HEK293T (cell line): ENCODE measurements at regions not wholly inside any gene's neighbourhood (a gene's known extent, or its start where the extent isn't known, plus 50 kb on each side); places are given as distances from the start of the nearest gene placed in this dataset.

Experiments
- BHLHE40 ChIP-seq: fragments of 450-650 bp; IDR thresholded peaks from 2 replicates; pipeline ENCODE4 v1.6.1; 2016; ENCODE audit warnings: mild to moderate bottlenecking, moderate library complexity, borderline replicate concordance
- CTBP1 ChIP-seq: fragments of 450-650 bp; IDR thresholded peaks from 2 replicates; pipeline ENCODE4 v1.6.1; 2016; ENCODE audit warnings: borderline replicate concordance
- ELF4 ChIP-seq: fragments of 450-650 bp; IDR thresholded peaks from 2 replicates; pipeline ENCODE4 v1.6.1; 2017; ENCODE audit warnings: antibody characterized with exemption
- FOXA1 ChIP-seq: fragments of 450-650 bp; IDR thresholded peaks from 2 replicates; pipeline ENCODE4 v1.6.1; 2016; ENCODE audit warnings: mild to moderate bottlenecking
- FOXK2 ChIP-seq: fragments of 450-650 bp; IDR thresholded peaks from 2 replicates; pipeline ENCODE4 v1.6.1; 2016; ENCODE audit warnings: mild to moderate bottlenecking
- FOXM1 ChIP-seq: fragments of 450-650 bp; IDR thresholded peaks from 2 replicates; pipeline ENCODE4 v1.6.1; 2017; ENCODE audit warnings: mild to moderate bottlenecking, borderline replicate concordance
- HDGF ChIP-seq: fragments of 450-650 bp; IDR thresholded peaks from 2 replicates; pipeline ENCODE4 v1.6.1; 2017; ENCODE audit warnings: antibody characterized with exemption, borderline replicate concordance
- L3MBTL2 ChIP-seq: fragments of 450-650 bp; conservative IDR thresholded peaks from 2 replicates; pipeline ENCODE4 v1.6.1; 2016; ENCODE audit warnings: mild to moderate bottlenecking
- NFRKB ChIP-seq: fragments of 450-650 bp; IDR thresholded peaks from 2 replicates; pipeline ENCODE4 v1.6.1; 2016; ENCODE audit warnings: mild to moderate bottlenecking, moderate library complexity
- SP1 ChIP-seq: fragments of 450-650 bp; IDR thresholded peaks from 2 replicates; pipeline ENCODE4 v1.6.1; 2017
- SUZ12 ChIP-seq: fragments of 450-650 bp; IDR thresholded peaks from 2 replicates; pipeline ENCODE4 v1.6.1; 2016; ENCODE audit warnings: mild to moderate bottlenecking
- TARDBP ChIP-seq: fragments of 450-650 bp; IDR thresholded peaks from 2 replicates; pipeline ENCODE4 v1.6.1; 2016
- TF ChIP-seq, protein P1 (sequence below): fragments of 450-650 bp; IDR thresholded peaks from 2 replicates; pipeline ENCODE4 v1.6.1; 2016

DNA sequence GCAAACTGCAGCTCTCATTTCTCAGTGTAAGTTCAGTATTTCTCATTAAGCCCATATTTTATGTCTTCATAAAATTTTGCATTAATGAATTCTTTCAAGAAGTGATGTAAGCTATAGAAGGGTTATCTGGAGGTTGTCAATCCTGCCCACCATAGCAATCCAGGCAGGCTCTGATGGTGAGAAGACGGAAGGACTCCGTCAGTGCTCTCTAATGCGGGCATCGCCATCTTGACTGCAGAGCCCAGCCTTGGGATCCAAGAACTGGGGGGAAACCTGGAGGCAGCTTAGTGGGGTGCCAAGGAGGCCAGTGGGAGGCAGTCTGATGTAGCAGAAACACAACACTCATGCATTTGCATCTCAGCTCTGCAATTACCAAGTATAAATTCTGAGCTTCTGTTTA, 707.4 kb upstream of the NRP1 start:
- TF ChIP-seq L3MBTL2 (no peak), NFRKB (no peak), SP1 (no peak), FOXA1 (no peak), FOXK2 (no peak), ELF4 (no peak), CTBP1 (no peak), FOXM1 (no peak), BHLHE40 (no peak), TARDBP (no peak), SUZ12 (no peak), HDGF (no peak)
- TF ChIP-seq, protein P1, sequence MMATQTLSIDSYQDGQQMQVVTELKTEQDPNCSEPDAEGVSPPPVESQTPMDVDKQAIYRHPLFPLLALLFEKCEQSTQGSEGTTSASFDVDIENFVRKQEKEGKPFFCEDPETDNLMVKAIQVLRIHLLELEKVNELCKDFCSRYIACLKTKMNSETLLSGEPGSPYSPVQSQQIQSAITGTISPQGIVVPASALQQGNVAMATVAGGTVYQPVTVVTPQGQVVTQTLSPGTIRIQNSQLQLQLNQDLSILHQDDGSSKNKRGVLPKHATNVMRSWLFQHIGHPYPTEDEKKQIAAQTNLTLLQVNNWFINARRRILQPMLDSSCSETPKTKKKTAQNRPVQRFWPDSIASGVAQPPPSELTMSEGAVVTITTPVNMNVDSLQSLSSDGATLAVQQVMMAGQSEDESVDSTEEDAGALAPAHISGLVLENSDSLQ, result no peak
